ENCODE measurements at regions not wholly inside any gene's neighbourhood (a gene's known extent, or its start where the extent isn't known, plus 50 kb on each side); places are given as distances from the start of the nearest gene placed in this dataset.

- no peaks in the 10 kb centered on the region for H3K4me1 ChIP-seq
- 81 to 89% methylated on average over 16 of the region's 16 CpGs for WGBS, 2 donors
- FAIRE-seq = no peak
Observed at GRCh38 chrX:28042260-28042659, 61.0 kb upstream of the DCAF8L1 start.

GRCh38 chrX:28039258-28039657 is 58.0 kb upstream of the DCAF8L1 start:
- no peaks in the 10 kb centered on the region for H3K9me3 ChIP-seq
- ATAC-seq (no peak), FAIRE-seq (no peak), DNase-seq (no peak)
- H3K4me3 ChIP-seq = no peak overlapping the region
- no peaks in the 10 kb centered on the region for H3K27me3 ChIP-seq
- intact Hi-C loops (cut with DNase I) = no loop called here
- H3K36me3 ChIP-seq = no peaks in the 10 kb centered on the region
- WGBS, 2 donors = 77 to 80% methylated on average over 8 of the region's 8 CpGs
- TF ChIP-seq CTCF (IDR thresholded peaks at IDR 0.05) = no peak
- no peak overlapping the region for H3K27ac ChIP-seq
- H3K4me1 ChIP-seq = no peaks in the 10 kb centered on the region

More at GRCh38 chrX:28042260-28042659, 61.0 kb upstream of the DCAF8L1 start:
- Histone ChIP-seq H3K4me3 (no peak overlapping the region), H3K36me3 (no peaks in the 10 kb centered on the region), H3K27ac (no peak overlapping the region), H3K9me3 (no peaks in the 10 kb centered on the region), H3K27me3 (no peaks in the 10 kb centered on the region)
- no peak for TF ChIP-seq CTCF (IDR thresholded peaks at IDR 0.05)
- DNase-seq (no peak), ATAC-seq (no peak)
- intact Hi-C loops (cut with DNase I) = no loop called here
